ENCODE measurements at regions not wholly inside any gene's neighbourhood (a gene's known extent, or its start where the extent isn't known, plus 50 kb on each side); places are given as distances from the start of the nearest gene placed in this dataset.

- Histone ChIP-seq H3K4me2 (ENCODE audit: low read depth, low read length, poor library complexity, severe bottlenecking) (no peak overlapping the region), H3K9me2 (replicated peaks; ENCODE audit: insufficient read depth, low read length) (no peaks in the 10 kb centered on the region), H3K27me3 (ENCODE audit: low read length) (no peaks in the 10 kb centered on the region), H4K20me1 (ENCODE audit: insufficient read depth, low read depth, low read length) (no peaks in the 10 kb centered on the region), H3K36me3 (ENCODE audit: insufficient read depth, low read length) (no peaks in the 10 kb centered on the region), H3K79me2 (ENCODE audit: low read length) (no peaks in the 10 kb centered on the region), H3K27ac (ENCODE audit: low read length) (no peak overlapping the region), H3K4me1 (ENCODE audit: low read length) (no peaks in the 10 kb centered on the region), H3K4me3 (ENCODE audit: low read length) (no peak overlapping the region), H3K9ac (ENCODE audit: low read length) (no peak overlapping the region), H3K9me3 (ENCODE audit: low read length) (no peaks in the 10 kb centered on the region), H2AFZ (ENCODE audit: low read length) (no peak overlapping the region)
- DNase-seq, result no peak
Measured at GRCh38 chr2:183678908-183679307, 554.7 kb downstream of the NUP35 start.

GRCh38 chr2:183680573-183680972 is 556.3 kb downstream of the NUP35 start:
- Histone ChIP-seq H3K4me1 (ENCODE audit: low read length) (no peaks in the 10 kb centered on the region), H3K27me3 (ENCODE audit: low read length) (no peaks in the 10 kb centered on the region), H3K27ac (ENCODE audit: low read length) (no peak overlapping the region), H2AFZ (ENCODE audit: low read length) (no peak overlapping the region), H3K79me2 (ENCODE audit: low read length) (no peaks in the 10 kb centered on the region), H3K9ac (ENCODE audit: low read length) (no peak overlapping the region), H3K4me2 (ENCODE audit: low read depth, low read length, poor library complexity, severe bottlenecking) (no peak overlapping the region), H3K9me3 (ENCODE audit: low read length) (no peaks in the 10 kb centered on the region), H3K9me2 (replicated peaks; ENCODE audit: insufficient read depth, low read length) (no peaks in the 10 kb centered on the region), H4K20me1 (ENCODE audit: insufficient read depth, low read depth, low read length) (no peaks in the 10 kb centered on the region), H3K36me3 (ENCODE audit: insufficient read depth, low read length) (no peaks in the 10 kb centered on the region), H3K4me3 (ENCODE audit: low read length) (no peak overlapping the region)
- DNase-seq, result no peak

GRCh38 chr2:183684686-183685085 is 560.4 kb downstream of the NUP35 start:
- H3K9me2 ChIP-seq (replicated peaks; ENCODE audit: insufficient read depth, low read length), result no peaks in the 10 kb centered on the region; the same call in 1 of the 2 replicates
- H3K9ac ChIP-seq (ENCODE audit: low read length), result no peak overlapping the region
- no peak overlapping the region for H3K27ac ChIP-seq (ENCODE audit: low read length)
- H3K27me3 ChIP-seq (ENCODE audit: low read length), result no peaks in the 10 kb centered on the region
- H3K36me3 ChIP-seq (ENCODE audit: insufficient read depth, low read length), result no peaks in the 10 kb centered on the region
- no peak overlapping the region for H3K4me2 ChIP-seq (ENCODE audit: low read depth, low read length, poor library complexity, severe bottlenecking)
- no peaks in the 10 kb centered on the region for H3K79me2 ChIP-seq (ENCODE audit: low read length)
- peaks cover 4% of the 10 kb centered on the region for H3K9me3 ChIP-seq (ENCODE audit: low read length)
- DNase-seq, result no peak
- H3K4me1 ChIP-seq (ENCODE audit: low read length), result no peaks in the 10 kb centered on the region
- H3K4me3 ChIP-seq (ENCODE audit: low read length), result no peak overlapping the region
- no peak overlapping the region for H2AFZ ChIP-seq (ENCODE audit: low read length)
- H4K20me1 ChIP-seq (ENCODE audit: insufficient read depth, low read depth, low read length), result no peaks in the 10 kb centered on the region

GRCh38 chr2:183696028-183696427 is 571.8 kb downstream of the NUP35 start:
- Histone ChIP-seq H3K27me3 (ENCODE audit: low read length) (no peaks in the 10 kb centered on the region), H2AFZ (ENCODE audit: low read length) (no peak overlapping the region), H3K79me2 (ENCODE audit: low read length) (no peaks in the 10 kb centered on the region), H3K4me2 (ENCODE audit: low read depth, low read length, poor library complexity, severe bottlenecking) (no peak overlapping the region), H3K27ac (ENCODE audit: low read length) (no peak overlapping the region), H3K36me3 (ENCODE audit: insufficient read depth, low read length) (no peaks in the 10 kb centered on the region), H3K4me3 (ENCODE audit: low read length) (no peak overlapping the region), H3K9me2 (replicated peaks; ENCODE audit: insufficient read depth, low read length) (no peaks in the 10 kb centered on the region; the same call in 1 of the 2 replicates), H4K20me1 (ENCODE audit: insufficient read depth, low read depth, low read length) (no peaks in the 10 kb centered on the region), H3K9me3 (ENCODE audit: low read length) (peaks cover 4% of the 10 kb centered on the region; the same call in 1 of the 2 replicates), H3K9ac (ENCODE audit: low read length) (no peak overlapping the region), H3K4me1 (ENCODE audit: low read length) (no peaks in the 10 kb centered on the region)
- DNase-seq, result no peak

- no peak overlapping the region for H3K4me3 ChIP-seq (ENCODE audit: low read length)
- no peaks in the 10 kb centered on the region for H3K9me3 ChIP-seq (ENCODE audit: low read length)
- no peaks in the 10 kb centered on the region for H3K4me1 ChIP-seq (ENCODE audit: low read length)
- H3K79me2 ChIP-seq (ENCODE audit: low read length), result no peaks in the 10 kb centered on the region
- no peaks in the 10 kb centered on the region for H3K27me3 ChIP-seq (ENCODE audit: low read length)
- H4K20me1 ChIP-seq (ENCODE audit: insufficient read depth, low read depth, low read length), result no peaks in the 10 kb centered on the region
- no peaks in the 10 kb centered on the region for H3K36me3 ChIP-seq (ENCODE audit: insufficient read depth, low read length)
- no peak overlapping the region for H3K4me2 ChIP-seq (ENCODE audit: low read depth, low read length, poor library complexity, severe bottlenecking)
- no peak for DNase-seq
- no peaks in the 10 kb centered on the region for H3K9me2 ChIP-seq (replicated peaks; ENCODE audit: insufficient read depth, low read length)
- H3K9ac ChIP-seq (ENCODE audit: low read length), result no peak overlapping the region
- no peak overlapping the region for H2AFZ ChIP-seq (ENCODE audit: low read length)
- no peak overlapping the region for H3K27ac ChIP-seq (ENCODE audit: low read length)
Measured at GRCh38 chr2:183709829-183710228, 585.6 kb downstream of the NUP35 start.

GRCh38 chr2:183718246-183718645 is 594.0 kb downstream of the NUP35 start:
- Histone ChIP-seq H3K36me3 (ENCODE audit: insufficient read depth, low read length) (no peaks in the 10 kb centered on the region), H3K79me2 (ENCODE audit: low read length) (no peaks in the 10 kb centered on the region), H3K9me2 (replicated peaks; ENCODE audit: insufficient read depth, low read length) (no peaks in the 10 kb centered on the region), H2AFZ (ENCODE audit: low read length) (no peak overlapping the region), H3K4me3 (ENCODE audit: low read length) (no peak overlapping the region), H4K20me1 (ENCODE audit: insufficient read depth, low read depth, low read length) (no peaks in the 10 kb centered on the region), H3K27me3 (ENCODE audit: low read length) (no peaks in the 10 kb centered on the region), H3K9ac (ENCODE audit: low read length) (no peak overlapping the region), H3K4me2 (ENCODE audit: low read depth, low read length, poor library complexity, severe bottlenecking) (no peak overlapping the region), H3K27ac (ENCODE audit: low read length) (no peak overlapping the region), H3K9me3 (ENCODE audit: low read length) (no peaks in the 10 kb centered on the region), H3K4me1 (ENCODE audit: low read length) (no peaks in the 10 kb centered on the region)
- DNase-seq, result no peak

GRCh38 chr2:183723278-183723677 is 599.0 kb downstream of the NUP35 start:
- no peaks in the 10 kb centered on the region for H3K36me3 ChIP-seq (ENCODE audit: insufficient read depth, low read length)
- no peak for DNase-seq
- H3K9ac ChIP-seq (ENCODE audit: low read length), result no peak overlapping the region
- H3K4me3 ChIP-seq (ENCODE audit: low read length), result no peak overlapping the region
- H2AFZ ChIP-seq (ENCODE audit: low read length), result no peak overlapping the region
- H3K9me3 ChIP-seq (ENCODE audit: low read length), result no peaks in the 10 kb centered on the region
- no peak overlapping the region for H3K4me2 ChIP-seq (ENCODE audit: low read depth, low read length, poor library complexity, severe bottlenecking)
- H3K4me1 ChIP-seq (ENCODE audit: low read length), result no peaks in the 10 kb centered on the region
- H3K27ac ChIP-seq (ENCODE audit: low read length), result no peak overlapping the region
- no peaks in the 10 kb centered on the region for H3K9me2 ChIP-seq (replicated peaks; ENCODE audit: insufficient read depth, low read length)
- no peaks in the 10 kb centered on the region for H4K20me1 ChIP-seq (ENCODE audit: insufficient read depth, low read depth, low read length)
- no peaks in the 10 kb centered on the region for H3K27me3 ChIP-seq (ENCODE audit: low read length)
- no peaks in the 10 kb centered on the region for H3K79me2 ChIP-seq (ENCODE audit: low read length)

- Histone ChIP-seq H3K36me3 (ENCODE audit: insufficient read depth, low read length) (no peaks in the 10 kb centered on the region), H3K9ac (ENCODE audit: low read length) (no peak overlapping the region), H3K9me3 (ENCODE audit: low read length) (no peaks in the 10 kb centered on the region), H3K27me3 (ENCODE audit: low read length) (no peaks in the 10 kb centered on the region), H2AFZ (ENCODE audit: low read length) (no peak overlapping the region), H3K4me1 (ENCODE audit: low read length) (no peaks in the 10 kb centered on the region), H3K4me3 (ENCODE audit: low read length) (no peak overlapping the region), H3K4me2 (ENCODE audit: low read depth, low read length, poor library complexity, severe bottlenecking) (no peak overlapping the region), H4K20me1 (ENCODE audit: insufficient read depth, low read depth, low read length) (no peaks in the 10 kb centered on the region), H3K27ac (ENCODE audit: low read length) (no peak overlapping the region), H3K9me2 (replicated peaks; ENCODE audit: insufficient read depth, low read length) (no peaks in the 10 kb centered on the region), H3K79me2 (ENCODE audit: low read length) (no peaks in the 10 kb centered on the region)
- no peak for DNase-seq
Measured at GRCh38 chr2:183729380-183729779, 605.1 kb downstream of the NUP35 start.

- Histone ChIP-seq H4K20me1 (ENCODE audit: insufficient read depth, low read depth, low read length) (no peaks in the 10 kb centered on the region), H3K9me2 (replicated peaks; ENCODE audit: insufficient read depth, low read length) (no peaks in the 10 kb centered on the region), H3K9ac (ENCODE audit: low read length) (no peak overlapping the region), H3K4me3 (ENCODE audit: low read length) (no peak overlapping the region), H3K9me3 (ENCODE audit: low read length) (no peaks in the 10 kb centered on the region), H3K36me3 (ENCODE audit: insufficient read depth, low read length) (no peaks in the 10 kb centered on the region), H3K27me3 (ENCODE audit: low read length) (0 out of 2 replicates have a peak, but pooled peaks cover 3% of the 10 kb centered on the region), H3K4me2 (ENCODE audit: low read depth, low read length, poor library complexity, severe bottlenecking) (no peak overlapping the region), H3K79me2 (ENCODE audit: low read length) (no peaks in the 10 kb centered on the region), H2AFZ (ENCODE audit: low read length) (no peak overlapping the region), H3K27ac (ENCODE audit: low read length) (no peak overlapping the region), H3K4me1 (ENCODE audit: low read length) (no peaks in the 10 kb centered on the region)
- DNase-seq, result no peak
Measured at GRCh38 chr2:183740241-183740640, 616.0 kb downstream of the NUP35 start.
